ENCODE measurements at regions not wholly inside any gene's neighbourhood (a gene's known extent, or its start where the extent isn't known, plus 50 kb on each side); places are given as distances from the start of the nearest gene placed in this dataset.

- Histone ChIP-seq H3K27ac (ENCODE audit: low read depth, low read length) (no peak overlapping the region), H3K27me3 (ENCODE audit: control insufficient read depth, insufficient read depth, low read length) (no peaks in the 10 kb centered on the region), H3K4me3 (ENCODE audit: low read depth, low read length) (no peak overlapping the region), H3K9me3 (ENCODE audit: control insufficient read depth, insufficient read depth, low read length) (no peaks in the 10 kb centered on the region)
- TF ChIP-seq, protein P1, sequence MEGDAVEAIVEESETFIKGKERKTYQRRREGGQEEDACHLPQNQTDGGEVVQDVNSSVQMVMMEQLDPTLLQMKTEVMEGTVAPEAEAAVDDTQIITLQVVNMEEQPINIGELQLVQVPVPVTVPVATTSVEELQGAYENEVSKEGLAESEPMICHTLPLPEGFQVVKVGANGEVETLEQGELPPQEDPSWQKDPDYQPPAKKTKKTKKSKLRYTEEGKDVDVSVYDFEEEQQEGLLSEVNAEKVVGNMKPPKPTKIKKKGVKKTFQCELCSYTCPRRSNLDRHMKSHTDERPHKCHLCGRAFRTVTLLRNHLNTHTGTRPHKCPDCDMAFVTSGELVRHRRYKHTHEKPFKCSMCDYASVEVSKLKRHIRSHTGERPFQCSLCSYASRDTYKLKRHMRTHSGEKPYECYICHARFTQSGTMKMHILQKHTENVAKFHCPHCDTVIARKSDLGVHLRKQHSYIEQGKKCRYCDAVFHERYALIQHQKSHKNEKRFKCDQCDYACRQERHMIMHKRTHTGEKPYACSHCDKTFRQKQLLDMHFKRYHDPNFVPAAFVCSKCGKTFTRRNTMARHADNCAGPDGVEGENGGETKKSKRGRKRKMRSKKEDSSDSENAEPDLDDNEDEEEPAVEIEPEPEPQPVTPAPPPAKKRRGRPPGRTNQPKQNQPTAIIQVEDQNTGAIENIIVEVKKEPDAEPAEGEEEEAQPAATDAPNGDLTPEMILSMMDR (IDR thresholded peaks at IDR 0.05; ENCODE audit: low read depth, low read length) = no peak
- POLR2A ChIA-PET = no interaction called here
- no peak for DNase-seq (ENCODE audit: low read depth, low spot score)
- CTCF ChIA-PET = no interaction called here
Observed at GRCh38 chr3:110149763-110150162, 812.4 kb upstream of the DPPA4 start.

- TF ChIP-seq, protein P1 (IDR thresholded peaks at IDR 0.05; ENCODE audit: low read depth, low read length) = no peak
- H3K9me3 ChIP-seq (ENCODE audit: control insufficient read depth, insufficient read depth, low read length) = no peaks in the 10 kb centered on the region
- no peak overlapping the region for H3K4me3 ChIP-seq (ENCODE audit: low read depth, low read length)
- ChIA-PET CTCF (no interaction called here), POLR2A (no interaction called here)
- DNase-seq (ENCODE audit: low read depth, low spot score) = no peak
- no peak overlapping the region for H3K27ac ChIP-seq (ENCODE audit: low read depth, low read length)
- H3K27me3 ChIP-seq (ENCODE audit: control insufficient read depth, insufficient read depth, low read length) = no peaks in the 10 kb centered on the region
Observed at GRCh38 chr3:110157221-110157620, 819.9 kb upstream of the DPPA4 start.

GRCh38 chr3:110164632-110165369 is 827.5 kb upstream of the DPPA4 start:
- DNase-seq (ENCODE audit: low read depth, low spot score) = no peak
- POLR2A ChIA-PET = interaction anchor here (0.6 to 0.7 kb wide), 2 partner anchors 57 to 1171 kb away, joined by 4 to 5 read pairs; no protein-coding TSS in a partner anchor
- CTCF ChIA-PET = interaction anchor here (1.2 kb wide), 1 partner anchor 150 kb away, joined by 3 read pairs; no protein-coding TSS in a partner anchor
- H3K27me3 ChIP-seq (ENCODE audit: control insufficient read depth, insufficient read depth, low read length) = no peaks in the 10 kb centered on the region
- TF ChIP-seq, protein P1 (IDR thresholded peaks at IDR 0.05; ENCODE audit: low read depth, low read length) = no peak
- H3K27ac ChIP-seq (ENCODE audit: low read depth, low read length) = no peak overlapping the region
- peaks cover 2% of the 10 kb centered on the region; the same call in 1 of the 2 replicates for H3K9me3 ChIP-seq (ENCODE audit: control insufficient read depth, insufficient read depth, low read length)
- no peak overlapping the region for H3K4me3 ChIP-seq (ENCODE audit: low read depth, low read length)

DNA sequence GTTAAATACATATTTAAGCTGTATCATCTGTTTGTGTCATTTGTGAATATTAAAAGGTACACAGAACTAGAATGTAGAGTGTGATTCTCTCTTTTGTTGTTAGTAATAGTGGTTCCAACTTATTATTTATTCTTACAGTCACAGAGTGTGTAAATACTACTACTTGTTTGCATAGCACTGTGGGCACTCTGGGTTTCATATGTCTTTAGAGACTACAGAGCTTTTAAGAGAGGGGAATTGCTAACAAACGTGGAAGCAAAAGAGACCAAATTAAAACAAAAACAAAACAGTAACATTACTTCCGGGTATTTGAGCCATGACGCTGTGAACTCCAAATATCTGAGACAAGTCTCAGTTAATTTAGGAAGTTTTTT is 828.0 kb upstream of the DPPA4 start:
- CTCF ChIA-PET = interaction anchor here (0.7 to 1.2 kb wide), 2 partner anchors 149 to 1412 kb away, joined by 3 to 5 read pairs; no protein-coding TSS in a partner anchor
- POLR2A ChIA-PET = interaction anchor here (0.6 to 0.7 kb wide), 2 partner anchors 56 to 1171 kb away, joined by 4 to 5 read pairs; no protein-coding TSS in a partner anchor
- Histone ChIP-seq H3K27me3 (ENCODE audit: control insufficient read depth, insufficient read depth, low read length) (no peaks in the 10 kb centered on the region), H3K9me3 (ENCODE audit: control insufficient read depth, insufficient read depth, low read length) (peaks cover 2% of the 10 kb centered on the region; the same call in 1 of the 2 replicates), H3K27ac (ENCODE audit: low read depth, low read length) (no peak overlapping the region), H3K4me3 (ENCODE audit: low read depth, low read length) (no peak overlapping the region)
- no peak for DNase-seq (ENCODE audit: low read depth, low spot score)
- TF ChIP-seq, protein P1 (IDR thresholded peaks at IDR 0.05; ENCODE audit: low read depth, low read length) = no peak

GRCh38 chr3:110165753-110166152 is 828.4 kb upstream of the DPPA4 start:
- TF ChIP-seq, protein P1 (IDR thresholded peaks at IDR 0.05; ENCODE audit: low read depth, low read length) = no peak
- no peak for DNase-seq (ENCODE audit: low read depth, low spot score)
- ChIA-PET POLR2A (interaction anchor here (0.7 kb wide), 1 partner anchor 1170 kb away, joined by 5 read pairs; no protein-coding TSS in a partner anchor), CTCF (interaction anchor here (0.7 to 1.2 kb wide), 2 partner anchors 149 to 1412 kb away, joined by 3 to 5 read pairs; no protein-coding TSS in a partner anchor)
- H3K27ac ChIP-seq (ENCODE audit: low read depth, low read length) = no peak overlapping the region
- H3K9me3 ChIP-seq (ENCODE audit: control insufficient read depth, insufficient read depth, low read length) = peaks cover 2% of the 10 kb centered on the region; the same call in 1 of the 2 replicates
- H3K27me3 ChIP-seq (ENCODE audit: control insufficient read depth, insufficient read depth, low read length) = no peaks in the 10 kb centered on the region
- no peak overlapping the region for H3K4me3 ChIP-seq (ENCODE audit: low read depth, low read length)

All from AG04450 (cell line).